ENCODE measurements at regions not wholly inside any gene's neighbourhood (a gene's known extent, or its start where the extent isn't known, plus 50 kb on each side); places are given as distances from the start of the nearest gene placed in this dataset.

- intact Hi-C loops (cut with DNase I), result loop anchor here (10.0 kb wide), 1 partner anchor 100 kb away; no protein-coding TSS in a partner anchor
- 78 to 81% methylated on average over 6 of the region's 6 CpGs for WGBS, 2 donors
Measured at GRCh38 chr3:193774916-193775285, 181.9 kb downstream of the OPA1 start.

GRCh38 chr3:193775421-193776077 is 182.5 kb downstream of the OPA1 start:
- Histone ChIP-seq H3K27ac (no peak overlapping the region), H3K4me3 (no peak overlapping the region), H3K27me3 (peaks cover 0 to 58% (median 3%) of the 10 kb centered on the region in 4 donors), H3K36me3 (no peaks in the 10 kb centered on the region), H3K4me1 (peaks cover 3 to 9% (median 4%) of the 10 kb centered on the region in 3 donors), H3K9me3 (no peaks in the 10 kb centered on the region)
- no peak for TF ChIP-seq POLR2A (IDR thresholded peaks at IDR 0.05)
- TF ChIP-seq CTCF (IDR thresholded peaks at IDR 0.05), result no peak
- DNase-seq, result no peak
- WGBS, 2 donors, result 82 to 84% methylated on average over 9 to 10 of the region's 11 CpGs
- intact Hi-C loops (cut with DNase I), result loop anchor here (10.0 kb wide), 1 partner anchor 101 kb away; no protein-coding TSS in a partner anchor

More at GRCh38 chr3:193774916-193775285, 181.9 kb downstream of the OPA1 start:
- H3K9me3 ChIP-seq, result no peaks in the 10 kb centered on the region
- H3K27ac ChIP-seq, result no peak overlapping the region
- no peak for DNase-seq
- no peaks in the 10 kb centered on the region for H3K36me3 ChIP-seq
- peaks cover 0 to 2% (median 0%) of the 10 kb centered on the region in 3 donors for H3K4me1 ChIP-seq
- H3K27me3 ChIP-seq, result peaks cover 0 to 54% (median 3%) of the 10 kb centered on the region in 4 donors
- TF ChIP-seq CTCF (IDR thresholded peaks at IDR 0.05) (no peak), POLR2A (IDR thresholded peaks at IDR 0.05) (no peak)
- no peak overlapping the region for H3K4me3 ChIP-seq

- Histone ChIP-seq H3K4me3 (no peak overlapping the region), H3K4me1 (peaks cover 11 to 21% (median 12%) of the 10 kb centered on the region in 3 donors), H3K27me3 (peaks cover 0 to 58% (median 3%) of the 10 kb centered on the region in 4 donors), H3K36me3 (no peaks in the 10 kb centered on the region), H3K9me3 (no peaks in the 10 kb centered on the region), H3K27ac (no peak overlapping the region)
- intact Hi-C loops (cut with DNase I), result loop anchor here (10.0 kb wide), 1 partner anchor 102 kb away; no protein-coding TSS in a partner anchor
- TF ChIP-seq CTCF (IDR thresholded peaks at IDR 0.05) (no peak), POLR2A (IDR thresholded peaks at IDR 0.05) (no peak)
- 68 to 69% methylated on average over 7 of the region's 7 CpGs for WGBS, 2 donors
- no peak for DNase-seq
Measured at GRCh38 chr3:193776626-193777358, 183.8 kb downstream of the OPA1 start.

- no peaks in the 10 kb centered on the region for H3K9me3 ChIP-seq
- TF ChIP-seq CTCF (IDR thresholded peaks at IDR 0.05) (no peak), POLR2A (IDR thresholded peaks at IDR 0.05) (no peak)
- WGBS, 2 donors, result 52 to 78% methylated on average over 8 to 9 of the region's 9 CpGs
- DNase-seq, result no peak
- peaks cover 11 to 28% (median 12%) of the 10 kb centered on the region in 3 donors for H3K4me1 ChIP-seq
- H3K27me3 ChIP-seq, result peaks cover 0 to 55% (median 3%) of the 10 kb centered on the region in 4 donors
- intact Hi-C loops (cut with DNase I), result loop anchor here (10.0 kb wide), 1 partner anchor 103 kb away; no protein-coding TSS in a partner anchor
- no peak overlapping the region for H3K4me3 ChIP-seq
- no peaks in the 10 kb centered on the region for H3K36me3 ChIP-seq
- no peak overlapping the region for H3K27ac ChIP-seq
Measured at GRCh38 chr3:193777524-193777923, 184.5 kb downstream of the OPA1 start.

- peaks cover 11 to 36% (median 12%) of the 10 kb centered on the region in 3 donors for H3K4me1 ChIP-seq
- no peak overlapping the region for H3K4me3 ChIP-seq
- intact Hi-C loops (cut with DNase I), result loop anchor here (10.0 kb wide), 1 partner anchor 104 kb away; no protein-coding TSS in a partner anchor
- WGBS, 2 donors, result 86 to 92% methylated on average over 7 to 9 of the region's 10 CpGs
- TF ChIP-seq CTCF (IDR thresholded peaks at IDR 0.05), result no peak
- TF ChIP-seq POLR2A (IDR thresholded peaks at IDR 0.05), result no peak
- no peaks in the 10 kb centered on the region for H3K36me3 ChIP-seq
- no peak overlapping the region for H3K27ac ChIP-seq
- no peaks in the 10 kb centered on the region for H3K9me3 ChIP-seq
- no peak for DNase-seq
- H3K27me3 ChIP-seq, result peaks cover 0 to 44% (median 3%) of the 10 kb centered on the region in 4 donors
Measured at GRCh38 chr3:193778676-193779075, 185.7 kb downstream of the OPA1 start.

Measured in esophagus squamous epithelium (tissue), 5 donors.